ENCODE measurements at regions not wholly inside any gene's neighbourhood (a gene's known extent, or its start where the extent isn't known, plus 50 kb on each side); places are given as distances from the start of the nearest gene placed in this dataset.
"Not testable (repeated sequence)": the region's sequence is repeated elsewhere in the genome, so short reads cannot be mapped to it uniquely, and the experiment has no call there.

DNA sequence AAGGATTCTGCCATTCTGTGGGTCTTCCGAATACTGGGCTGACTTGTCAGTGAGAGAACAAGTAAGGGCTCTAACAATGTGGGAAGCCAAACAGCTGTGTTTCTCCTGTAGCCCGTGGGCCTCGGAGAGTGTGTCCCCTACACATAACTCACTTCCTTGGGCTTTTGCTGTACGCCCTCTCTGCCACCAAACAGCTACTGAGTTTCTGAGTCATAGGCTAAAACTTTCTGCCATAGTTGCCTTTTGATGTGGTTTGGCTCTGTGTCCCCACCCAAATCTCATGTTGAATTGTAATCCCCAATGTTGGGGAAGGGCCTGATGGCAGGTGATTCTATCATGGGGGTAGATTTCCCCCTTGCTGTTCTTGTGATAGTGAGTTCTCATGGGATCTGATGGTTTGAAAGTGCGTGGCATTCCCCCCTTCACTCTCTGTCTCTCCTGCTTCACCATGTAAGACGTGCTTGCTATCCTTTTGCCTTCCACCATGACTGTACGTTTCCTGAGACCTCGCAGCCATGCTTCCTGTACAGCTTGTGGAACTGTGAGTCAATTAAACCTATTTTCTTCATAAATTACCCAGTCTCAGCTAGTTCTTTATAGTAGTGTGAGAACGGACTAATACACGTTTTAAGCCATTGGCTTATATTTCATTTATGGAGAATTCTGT, 194.8 kb upstream of the HMCN1 start:
- no peak for DNase-seq

DNA sequence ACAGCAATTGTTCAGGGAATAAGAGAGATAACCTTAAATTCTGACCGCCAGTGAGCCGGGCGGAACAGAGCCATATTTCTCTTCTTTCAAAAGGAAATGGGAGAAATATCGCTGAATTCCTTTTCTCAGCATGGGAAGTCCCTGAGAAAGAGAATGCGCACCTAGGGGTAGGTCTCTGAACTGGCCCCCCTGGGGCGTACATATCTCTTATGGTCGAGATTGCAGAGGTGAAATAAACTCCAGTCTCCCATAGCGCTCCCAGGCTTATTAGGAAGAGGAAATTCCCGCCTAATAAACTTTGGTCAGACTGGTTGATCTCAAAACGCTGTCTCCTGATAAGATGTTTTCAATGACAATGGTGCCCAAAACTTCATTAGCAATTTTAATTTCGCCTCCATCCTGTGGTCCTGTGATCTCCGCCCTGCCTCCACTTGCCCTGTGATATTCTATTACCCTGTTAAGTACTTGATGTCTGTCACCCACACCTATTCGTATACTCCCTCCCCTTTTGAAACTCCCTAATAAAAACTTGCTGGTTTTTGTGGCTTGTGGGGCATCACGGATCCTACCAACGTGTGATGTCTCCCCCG, 195.8 kb upstream of the HMCN1 start:
- DNase-seq: not testable (repeated sequence)

DNA sequence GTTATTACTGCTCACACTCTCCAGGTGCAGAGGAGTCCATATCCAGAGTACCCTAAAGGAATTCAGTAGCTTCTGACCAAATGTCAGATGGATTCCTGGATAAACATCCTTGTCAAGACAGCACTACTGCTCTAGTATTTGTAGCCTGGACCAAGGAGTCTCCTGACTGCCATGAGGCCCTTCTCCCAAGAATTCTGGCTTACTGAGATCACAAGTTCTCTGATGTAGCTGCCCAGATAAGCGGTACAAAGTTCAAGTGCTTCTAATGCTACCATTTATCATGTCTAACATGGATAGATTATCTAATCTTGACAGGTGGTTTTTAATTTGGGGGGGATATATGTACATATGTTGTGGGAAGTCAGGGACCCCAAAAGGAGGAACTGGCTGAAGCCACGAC, 196.6 kb upstream of the HMCN1 start:
- DNase-seq: no peak

GRCh38 chr1:185536165-185536920, 197.8 kb upstream of the HMCN1 start:
- DNase-seq: no peak

DNA sequence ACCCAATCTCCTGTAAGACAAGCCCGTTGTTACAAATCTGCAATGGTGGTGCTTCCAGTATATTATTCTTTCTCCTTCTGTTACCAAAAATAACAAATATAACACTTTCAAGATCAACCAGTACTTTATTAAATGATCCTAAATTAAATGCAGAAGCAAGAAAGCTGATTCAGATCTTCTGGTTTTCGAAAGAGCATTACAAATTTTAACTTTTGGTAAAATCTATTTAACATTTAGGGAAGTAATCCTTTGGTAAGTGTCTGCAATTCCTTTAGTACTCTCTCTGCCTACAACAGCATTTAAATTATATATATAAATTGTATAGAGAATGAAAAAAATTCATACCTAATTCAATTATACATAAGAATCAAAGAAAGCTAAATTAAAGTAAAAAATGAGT, 198.6 kb upstream of the HMCN1 start:
- DNase-seq: peak in 3 of 4 experiments; percentile 17 to 87 (median 85)

DNA sequence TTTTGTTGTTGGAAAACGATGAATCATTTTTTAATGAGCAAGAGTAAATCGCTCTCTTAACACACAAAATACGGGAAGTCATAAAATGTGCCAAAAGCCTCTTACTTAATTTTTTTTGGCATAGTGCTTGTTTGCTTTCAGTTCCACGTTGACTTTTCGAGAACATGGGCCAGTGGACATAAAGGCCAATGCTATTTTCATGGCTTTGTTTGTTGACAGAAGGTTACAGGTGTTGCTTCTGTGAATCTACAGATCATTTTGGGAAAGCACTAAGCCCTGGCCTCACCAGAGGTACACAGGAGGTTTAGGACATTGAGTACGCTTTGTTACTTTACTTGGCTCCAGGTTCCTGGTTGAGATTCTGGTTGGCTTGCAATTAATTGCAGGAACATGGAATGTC, 199.4 kb upstream of the HMCN1 start:
- peak; percentile 62 to 92 (median 78) for DNase-seq

DNA sequence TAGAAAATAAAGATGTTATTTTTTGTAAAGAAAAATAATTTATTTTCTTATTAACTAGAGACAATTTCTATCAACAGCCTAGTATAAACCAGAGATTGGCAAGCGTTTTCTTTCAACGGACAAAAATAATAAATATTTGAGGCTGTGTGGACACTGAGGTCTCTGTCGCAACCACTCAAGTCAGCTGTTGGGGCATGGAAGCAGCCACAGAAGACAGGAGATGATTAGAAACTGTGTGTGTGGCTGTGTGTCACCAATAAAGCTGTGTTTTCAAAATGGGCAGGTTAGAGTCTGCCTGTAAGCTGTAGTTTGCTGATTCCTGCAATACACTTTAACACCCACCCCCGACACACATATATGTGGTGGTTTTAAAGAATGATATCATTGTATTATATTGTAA, 200.6 kb upstream of the HMCN1 start:
- DNase-seq: peak; percentile 41 to 74 (median 63)

DNA sequence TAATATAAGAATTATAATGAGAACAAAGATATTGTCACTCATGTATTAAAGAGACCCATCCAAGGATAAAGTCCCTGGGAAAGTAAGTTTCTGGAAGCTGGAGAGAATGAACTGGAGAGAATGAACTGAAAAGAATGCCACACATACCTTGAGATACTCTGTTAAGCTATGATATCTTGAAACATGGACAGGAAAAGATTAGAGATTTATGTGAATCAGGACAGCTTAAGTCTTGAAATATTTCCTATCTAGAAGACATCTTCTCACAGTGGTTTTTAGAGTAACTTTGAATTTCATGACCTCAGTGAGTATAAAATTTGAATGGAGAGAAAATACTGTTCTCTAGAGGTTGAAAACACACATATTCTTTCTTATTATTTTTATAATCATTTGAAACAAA, 201.3 kb upstream of the HMCN1 start:
- no peak for DNase-seq

DNA sequence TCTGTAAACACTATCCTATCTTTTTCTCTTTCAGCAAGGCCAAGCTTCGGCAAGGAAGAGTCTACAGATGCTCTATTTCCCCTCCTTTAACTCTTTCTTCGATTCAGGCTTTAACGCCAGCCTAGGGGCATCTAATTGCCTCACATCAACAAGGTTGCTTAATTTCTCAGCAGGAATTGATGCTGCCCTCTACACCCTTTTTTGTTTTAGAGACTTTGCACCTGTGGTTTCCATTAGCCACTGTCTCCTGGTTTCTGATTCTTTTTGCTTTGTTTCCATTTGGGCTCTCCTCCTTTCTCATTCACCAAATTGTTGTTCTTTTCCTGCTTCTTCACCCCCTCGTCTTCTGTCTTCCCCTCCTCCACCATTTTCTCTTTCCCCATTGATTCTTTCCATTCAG, 202.4 kb upstream of the HMCN1 start:
- DNase-seq: no peak

DNA sequence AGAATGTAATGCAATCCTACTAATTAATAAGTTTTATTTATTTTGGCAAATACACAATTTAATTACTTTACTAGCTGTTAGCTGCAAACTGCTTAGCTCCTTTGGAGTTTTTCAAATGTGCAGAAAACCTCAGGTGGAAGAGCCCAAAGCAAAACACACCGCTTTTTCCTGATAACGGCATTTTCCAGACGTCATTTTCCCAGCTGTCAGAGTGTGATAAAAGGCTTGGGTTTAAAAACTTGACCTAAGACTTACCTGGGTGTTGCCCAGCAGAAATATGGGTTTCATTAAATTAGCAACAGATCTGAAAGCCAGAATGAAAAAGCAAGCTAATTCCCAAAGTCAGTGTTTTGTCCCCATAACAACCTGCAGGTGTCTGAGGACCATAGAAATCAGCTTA, 204.0 kb upstream of the HMCN1 start:
- DNase-seq: no peak

DNA sequence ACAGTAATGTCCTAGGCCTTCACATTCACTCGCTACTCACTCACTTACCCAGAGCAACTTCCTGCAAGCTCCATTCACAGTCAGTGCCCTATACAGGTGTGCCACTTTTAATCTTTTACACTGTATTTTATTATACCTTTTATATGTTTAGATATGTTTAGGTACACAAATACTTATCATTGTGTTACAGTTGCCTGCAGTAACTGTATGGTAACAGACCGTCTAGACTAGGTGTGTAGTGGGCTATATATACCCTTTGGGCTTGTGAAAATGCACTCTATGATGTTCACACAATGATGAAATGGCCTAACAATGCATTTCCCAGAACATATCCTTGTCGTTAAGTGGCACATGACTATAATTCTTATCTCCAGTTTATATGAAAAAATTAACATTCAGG, 204.5 kb upstream of the HMCN1 start:
- DNase-seq: no peak

DNA sequence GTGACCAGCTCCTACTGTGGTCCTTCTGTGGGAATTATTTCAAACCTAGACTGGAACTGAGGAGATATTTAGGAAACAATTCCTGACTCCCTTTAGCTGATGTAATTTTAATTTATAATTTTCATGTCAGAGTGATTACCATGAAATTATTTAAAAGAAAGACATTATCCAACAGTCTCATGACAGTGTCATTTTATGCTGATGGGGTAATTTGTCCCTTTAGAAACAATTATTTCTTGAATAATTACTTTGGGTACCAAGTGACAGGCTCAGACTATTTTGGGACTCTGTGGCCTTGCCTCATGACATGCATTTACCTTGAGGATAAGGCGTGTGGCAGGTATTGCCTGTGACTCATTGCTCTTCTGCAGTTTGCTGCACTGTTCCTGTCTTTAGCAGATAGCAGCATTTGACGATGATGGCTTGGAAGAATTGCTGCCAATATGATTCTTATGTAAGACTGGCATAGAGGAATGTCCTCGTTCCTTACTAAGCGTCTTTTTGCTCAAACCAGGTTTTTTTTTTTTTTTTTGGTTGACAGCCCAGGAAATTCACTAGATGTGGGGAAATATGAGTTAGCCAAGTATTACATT, 206.0 kb upstream of the HMCN1 start:
- no peak for DNase-seq

DNA sequence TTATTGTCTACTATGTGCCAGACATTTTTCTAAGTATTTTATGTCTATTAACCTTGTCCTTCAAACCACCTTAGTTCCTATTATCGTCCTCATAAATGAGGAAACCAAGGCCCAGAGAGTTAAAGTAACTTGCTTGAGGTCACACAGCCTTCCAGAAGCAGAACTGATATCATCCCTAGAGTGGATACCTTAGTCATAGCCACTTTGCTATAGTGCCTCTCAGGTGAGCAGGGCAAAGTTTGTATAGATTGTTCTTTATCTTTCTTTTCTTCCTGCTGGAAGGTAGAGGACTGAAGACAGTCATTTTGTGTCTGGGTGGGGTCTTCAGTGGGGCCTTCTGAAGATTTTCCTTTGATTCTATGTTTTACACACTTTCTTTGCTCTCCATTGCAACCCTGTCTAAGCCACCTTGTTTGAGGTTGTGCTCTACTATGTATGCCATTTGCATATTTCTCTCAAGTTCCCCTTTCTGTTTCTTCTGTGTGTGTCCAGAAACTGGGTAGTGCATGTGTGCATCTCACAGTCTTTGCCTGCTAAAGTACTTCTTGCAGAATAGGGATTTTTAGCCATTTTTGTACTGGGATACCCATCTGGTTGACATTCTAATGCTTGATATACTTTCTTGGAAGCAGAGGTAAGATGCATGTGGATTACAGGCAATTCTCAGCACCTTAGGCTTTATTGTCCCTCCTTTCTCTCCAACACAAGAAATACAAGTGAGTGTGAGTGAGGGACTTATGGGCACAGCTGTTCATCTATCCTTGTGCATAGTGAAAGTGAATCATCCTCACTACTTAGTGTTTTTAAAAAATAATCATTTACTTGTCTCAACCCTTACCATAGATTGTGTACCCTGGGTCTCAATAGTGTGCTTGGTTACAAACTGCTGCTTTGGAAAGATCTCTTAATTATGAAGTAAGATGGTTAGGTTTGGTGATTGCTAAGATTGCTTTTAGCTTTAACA, 207.6 kb upstream of the HMCN1 start:
- peak in 3 of 4 experiments; percentile 36 to 70 (median 57) for DNase-seq

- DNase-seq: peak; percentile 52 to 95 (median 78)
Observed at GRCh38 chr1:185520188-185520920, 203.3 kb upstream of the IVNS1ABP start.

DNA sequence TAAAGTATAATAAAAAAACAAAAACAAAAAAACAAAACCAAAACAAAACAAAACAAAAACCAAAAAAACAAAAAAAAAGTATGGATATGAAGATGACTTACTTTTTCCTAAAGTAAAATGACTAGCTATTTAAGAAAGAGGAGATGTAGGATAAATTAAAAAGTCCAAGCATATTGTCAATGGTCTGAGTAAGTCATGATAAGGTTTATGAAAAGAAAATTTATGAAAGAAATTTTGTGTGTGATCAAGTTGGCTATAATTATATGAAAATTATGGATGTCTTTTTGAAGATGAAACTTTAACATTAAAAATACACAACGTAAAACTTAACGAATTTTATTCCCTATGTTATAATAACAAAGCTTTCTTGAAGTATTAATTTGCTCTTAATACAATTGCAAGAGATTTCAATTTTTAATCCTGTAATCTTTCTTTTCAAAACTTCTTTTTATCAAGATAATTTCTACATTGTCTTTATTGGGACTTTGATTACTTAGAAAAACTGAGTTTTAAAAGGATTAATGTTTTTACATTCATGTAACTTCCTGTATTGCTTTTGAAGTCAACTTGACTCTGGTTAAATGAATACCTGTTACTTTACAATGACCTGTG, 200.9 kb upstream of the IVNS1ABP start:
- no peak for DNase-seq

DNA sequence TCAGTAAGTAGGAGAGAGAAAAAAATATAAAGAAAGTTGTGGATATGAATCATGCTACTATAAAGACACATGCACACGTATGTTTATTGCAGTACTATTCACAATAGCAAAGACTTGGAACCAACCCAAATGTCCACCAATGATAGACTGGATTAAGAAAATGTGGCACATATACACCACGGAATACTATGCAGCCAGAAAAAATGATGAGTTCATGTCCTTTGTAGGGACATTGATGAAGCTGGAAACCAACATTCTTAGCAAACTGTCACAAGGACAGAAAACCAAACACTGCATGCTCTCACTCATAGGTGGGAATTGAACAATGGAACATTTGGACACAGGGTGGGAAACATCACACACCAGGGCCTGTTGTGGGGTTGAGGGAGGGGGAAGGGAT, 200.3 kb upstream of the IVNS1ABP start:
- not testable (repeated sequence) for DNase-seq

- DNase-seq: peak in 1 of 4 experiments; percentile 15
Observed at GRCh38 chr1:185515696-185516095, 198.7 kb upstream of the IVNS1ABP start.

DNA sequence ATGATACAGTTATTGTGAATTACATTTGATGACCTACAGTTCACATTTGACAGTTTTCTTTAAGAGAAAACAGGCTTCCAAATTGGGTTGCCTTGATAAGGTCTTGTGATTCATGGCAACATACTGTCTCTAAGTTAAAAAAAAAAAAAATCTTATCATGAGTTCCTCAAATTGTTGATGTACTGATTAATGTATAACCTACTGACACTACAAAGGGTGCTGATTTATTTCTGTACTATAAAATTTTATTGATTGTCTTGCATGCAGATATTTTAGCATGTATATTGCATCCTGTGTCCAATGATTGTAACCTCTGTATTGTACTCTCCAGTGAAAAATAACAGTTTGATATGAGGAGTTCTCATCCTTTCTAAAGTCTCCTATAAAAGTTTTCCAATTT, 197.3 kb upstream of the IVNS1ABP start:
- DNase-seq: peak in 1 of 4 experiments; percentile 36

DNA sequence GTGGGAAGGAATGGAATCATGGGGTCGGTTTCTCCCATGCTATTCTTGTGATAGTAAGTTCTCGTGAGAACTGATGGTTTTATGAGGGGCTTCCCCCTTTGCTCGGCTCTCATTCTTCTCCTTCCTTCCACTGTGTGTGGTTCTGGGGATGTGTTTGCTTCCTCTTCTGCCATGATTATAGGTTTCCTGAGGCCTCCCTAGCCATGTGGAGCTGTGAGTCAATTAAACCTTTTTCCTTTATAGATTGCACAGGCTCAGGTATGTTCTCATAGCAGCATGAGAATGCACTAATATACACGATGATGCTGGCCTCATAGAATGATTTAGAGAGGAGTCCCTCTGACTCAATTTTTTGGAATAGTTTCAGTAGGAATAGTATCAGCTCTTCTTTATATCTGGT, 195.4 kb upstream of the IVNS1ABP start:
- DNase-seq: peak in 3 of 4 experiments; percentile 30 to 39 (median 35)

DNA sequence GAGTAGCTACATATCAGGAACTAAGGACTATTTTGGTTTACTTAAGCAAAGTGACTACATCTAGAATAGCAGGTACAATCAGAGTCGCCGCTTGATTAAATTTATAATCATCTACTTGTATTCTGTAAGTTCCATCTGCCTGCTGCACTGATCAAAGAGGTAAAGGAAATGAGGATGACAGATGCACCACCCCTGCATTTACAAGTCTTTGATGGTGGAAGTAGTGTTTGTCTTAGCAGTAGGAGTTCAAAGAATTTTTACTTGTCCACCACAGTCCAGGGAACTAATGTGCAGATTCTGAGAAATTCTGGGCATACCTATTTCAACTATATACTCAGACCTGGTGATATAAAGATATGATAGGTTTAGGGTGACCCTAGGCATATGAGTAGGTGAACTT, 184.1 kb upstream of the IVNS1ABP start:
- DNase-seq: no peak
